PC-9 (cell line): ENCODE measurements at regions not wholly inside any gene's neighbourhood (a gene's known extent, or its start where the extent isn't known, plus 50 kb on each side); places are given as distances from the start of the nearest gene placed in this dataset.

ENCODE experiments used
- BruUV-seq: library from RNA; stranded (reverse); fragments of 400-500 nt; replicated peaks from 2 replicates; lab custom pipeline; 2021; lab: Mats Ljungman, UMichigan
- CTCF ChIA-PET: fragments of 300-600 bp; sonication (Branson Sonifier 250); formaldehyde crosslinking; loops from one replicate; lab custom pipeline; 2022; ENCODE audit warnings: antibody characterized with exemption; lab: Charles Lee
- POLR2A ChIA-PET: fragments of 300-600 bp; sonication (Branson Sonifier 250); formaldehyde crosslinking; loops from one replicate; lab custom pipeline; 2022; ENCODE audit warnings: antibody characterized with exemption; ENCODE audit not compliant: unreplicated experiment; lab: Charles Lee
- DNase-seq, 2 experiments: peaks; one replicate each; pipeline versions ENCODE4 v3.0.0 to v3.0.0-alpha.2; 2015 to 2022; ENCODE audit warnings: mixed read lengths in 1 of 2
- H2AFZ ChIP-seq: fragments of 200-600 bp; sonication (generic); 2 replicates; pipeline ENCODE4 v1.8.1; 2017; ENCODE audit warnings: antibody characterized with exemption
- H3F3A ChIP-seq: fragments of 200-600 bp; sonication (generic); 2 replicates; pipeline ENCODE4 v1.8.1; 2017; ENCODE audit warnings: antibody characterized with exemption, mild to moderate bottlenecking, low read depth; ENCODE audit not compliant: insufficient read depth
- H3K27ac ChIP-seq: fragments of 200-600 bp; sonication (generic); 2 replicates; pipeline ENCODE4 v1.6.1; 2016; ENCODE audit warnings: mixed run types
- H3K27me3 ChIP-seq: fragments of 200-600 bp; sonication (generic); 2 replicates; pipeline ENCODE4 v1.6.1; 2016; ENCODE audit warnings: low read depth, mixed run types; ENCODE audit not compliant: insufficient read depth
- H3K36me3 ChIP-seq: fragments of 200-600 bp; sonication (generic); 2 replicates; pipeline ENCODE4 v1.6.1; 2016; ENCODE audit warnings: low read depth, mixed run types
- H3K4me1 ChIP-seq: fragments of 200-600 bp; sonication (generic); replicated peaks from 2 replicates; pipeline ENCODE4 v1.6.1; 2016; ENCODE audit warnings: mixed run types; ENCODE audit not compliant: insufficient read depth
- H3K4me2 ChIP-seq: fragments of 200-600 bp; sonication (generic); 2 replicates; pipeline ENCODE4 v1.6.1; 2017; ENCODE audit warnings: mixed run types
- H3K4me3 ChIP-seq: fragments of 200-600 bp; sonication (generic); 2 replicates; pipeline ENCODE4 v1.6.1; 2016; ENCODE audit warnings: mixed run types
- H3K79me2 ChIP-seq: fragments of 200-600 bp; sonication (generic); 2 replicates; pipeline ENCODE4 v1.6.1; 2017; ENCODE audit warnings: low read depth, mixed run types
- H3K9me2 ChIP-seq: fragments of 200-600 bp; sonication (generic); 2 replicates; pipeline ENCODE4 v1.8.1; 2017; ENCODE audit warnings: mild to moderate bottlenecking; ENCODE audit not compliant: insufficient read depth
- H3K9me3 ChIP-seq: fragments of 200-600 bp; sonication (generic); 2 replicates; pipeline ENCODE4 v1.8.1; 2016; ENCODE audit warnings: low read depth; ENCODE audit not compliant: insufficient read depth
- H4K20me1 ChIP-seq: fragments of 200-600 bp; sonication (generic); 2 replicates; pipeline ENCODE4 v1.8.1; 2017; ENCODE audit not compliant: insufficient read depth
- CTCF ChIP-seq: fragments of 200-600 bp; sonication (generic); conservative IDR thresholded peaks from 2 replicates; pipeline ENCODE4 v1.6.1; 2017; ENCODE audit warnings: mixed run types, antibody characterized with exemption, mild to moderate bottlenecking, moderate library complexity
- EZH2 ChIP-seq: fragments of 200-600 bp; sonication (generic); IDR thresholded peaks from 2 replicates; pipeline ENCODE4 v1.8.0; 2017; ENCODE audit warnings: antibody characterized with exemption, low read depth
- intact Hi-C: fragments of 100-400 bp; cut with micrococcal nuclease; formaldehyde crosslinking; loops from one replicate; pipeline ENCODE4 v1.10.0; 2022; ENCODE audit not compliant: unreplicated experiment

GRCh38 chr1:40928699-40929098 lies 50.8 kb upstream of the CTPS1 start:
- no peak for DNase-seq
- ChIA-PET POLR2A (no interaction called here), CTCF (no interaction called here)
- Histone ChIP-seq H2AFZ (no peak overlapping the region), H4K20me1 (no peaks in the 10 kb centered on the region), H3K9me2 (no peaks in the 10 kb centered on the region), H3K27me3 (no peaks in the 10 kb centered on the region), H3K36me3 (no peaks in the 10 kb centered on the region), H3K4me3 (no peak overlapping the region), H3K9me3 (no peaks in the 10 kb centered on the region), H3F3A (peaks cover 6% of the 10 kb centered on the region; the same call in 1 of the 2 replicates), H3K27ac (no peak overlapping the region), H3K4me1 (peaks cover 36% of the 10 kb centered on the region), H3K79me2 (no peaks in the 10 kb centered on the region), H3K4me2 (no peak overlapping the region)
- TF ChIP-seq EZH2 (no peak), CTCF (no peak)
- no TSS peak for BruUV-seq
- intact Hi-C loops: no loop called here

DNA sequence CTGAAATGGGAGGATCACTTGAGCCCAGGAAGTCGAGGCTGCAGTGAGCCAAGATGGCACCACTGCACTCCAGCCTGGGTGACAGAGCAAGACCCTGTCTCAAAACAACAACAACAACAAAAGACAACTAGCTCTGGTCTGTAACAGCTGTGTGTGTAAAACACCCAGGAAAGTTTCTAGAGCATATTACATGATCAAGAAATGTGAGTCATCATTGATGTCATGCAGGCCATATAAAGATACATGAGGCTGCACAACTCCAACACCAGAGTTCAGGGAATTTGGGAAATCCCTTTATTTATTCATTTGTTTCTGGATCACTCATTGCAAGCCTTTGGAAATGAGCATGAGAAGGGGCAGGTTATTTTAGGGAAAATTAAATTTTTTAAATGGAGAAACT lies 50.3 kb upstream of the CTPS1 start:
- intact Hi-C loops: no loop called here
- H3K79me2 ChIP-seq: no peaks in the 10 kb centered on the region
- DNase-seq: no peak
- H2AFZ ChIP-seq: no peak overlapping the region
- ChIA-PET CTCF (no interaction called here), POLR2A (no interaction called here)
- H3F3A ChIP-seq: peaks cover 6% of the 10 kb centered on the region; the same call in 1 of the 2 replicates
- no peaks in the 10 kb centered on the region for H4K20me1 ChIP-seq
- no peaks in the 10 kb centered on the region for H3K27me3 ChIP-seq
- no peaks in the 10 kb centered on the region for H3K9me2 ChIP-seq
- H3K4me2 ChIP-seq: no peak overlapping the region
- no peaks in the 10 kb centered on the region for H3K36me3 ChIP-seq
- no peak overlapping the region for H3K27ac ChIP-seq
- no TSS peak for BruUV-seq
- peaks cover 36% of the 10 kb centered on the region for H3K4me1 ChIP-seq
- no peaks in the 10 kb centered on the region for H3K9me3 ChIP-seq
- TF ChIP-seq EZH2: no peak
- no peak for TF ChIP-seq CTCF
- no peak overlapping the region for H3K4me3 ChIP-seq
